GM19455 (cell line): ENCODE measurements at regions not wholly inside any gene's neighbourhood (a gene's known extent, or its start where the extent isn't known, plus 50 kb on each side); places are given as distances from the start of the nearest gene placed in this dataset.

Source experiments
- ATAC-seq: cut with Tn5 transposase; IDR thresholded peaks from one replicate; pipeline ENCODE4 v1.9.1; 2021; ENCODE audit not compliant: unreplicated experiment

- ATAC-seq = no peak
Measured at GRCh38 chr12:107318806-107319532, 225.6 kb upstream of the CRY1 start.

GRCh38 chr12:107319533-107320032, 226.2 kb upstream of the CRY1 start:
- ATAC-seq = no peak

GRCh38 chr12:107320033-107320928, 226.9 kb upstream of the CRY1 start:
- no peak for ATAC-seq

- ATAC-seq = no peak
Measured at GRCh38 chr12:107320929-107321631, 227.7 kb upstream of the CRY1 start.

GRCh38 chr12:107322063-107322462, 228.7 kb upstream of the CRY1 start:
- ATAC-seq = no peak

- ATAC-seq = no peak
Measured at GRCh38 chr12:107325075-107325608, 231.8 kb upstream of the CRY1 start.

GRCh38 chr12:107326237-107326636, 232.9 kb upstream of the CRY1 start:
- no peak for ATAC-seq

- ATAC-seq = no peak
Measured at GRCh38 chr12:107327651-107328182, 234.4 kb upstream of the CRY1 start.

- ATAC-seq = no peak
Measured at GRCh38 chr12:107328442-107329133, 235.2 kb upstream of the CRY1 start.

- no peak for ATAC-seq
Measured at GRCh38 chr12:107329569-107330324, 236.4 kb upstream of the CRY1 start.

- no peak for ATAC-seq
Measured at GRCh38 chr12:107330831-107331431, 237.6 kb upstream of the CRY1 start.

GRCh38 chr12:107331471-107331870, 238.1 kb upstream of the CRY1 start:
- no peak for ATAC-seq

GRCh38 chr12:107331912-107332311, 238.6 kb upstream of the CRY1 start:
- ATAC-seq = no peak

- ATAC-seq = no peak
Measured at GRCh38 chr12:107332743-107333142, 239.4 kb upstream of the CRY1 start.

- ATAC-seq = no peak
Measured at GRCh38 chr12:107335802-107336570, 242.6 kb upstream of the CRY1 start.

- ATAC-seq = no peak
Measured at GRCh38 chr12:107336695-107337094, 243.3 kb upstream of the CRY1 start.

GRCh38 chr12:107337346-107338095, 244.2 kb upstream of the CRY1 start:
- ATAC-seq = no peak

- no peak for ATAC-seq
Measured at GRCh38 chr12:107339487-107339886, 246.1 kb upstream of the CRY1 start.
